ENCODE measurements at regions not wholly inside any gene's neighbourhood (a gene's known extent, or its start where the extent isn't known, plus 50 kb on each side); places are given as distances from the start of the nearest gene placed in this dataset.

- H3K9me3 ChIP-seq (replicated peaks; ENCODE audit: control insufficient read depth, insufficient read depth, low read length): no peaks in the 10 kb centered on the region; the same call in 2 of the 3 replicates
- BruUV-seq (replicated peaks): no TSS peak
- H3K79me2 ChIP-seq (ENCODE audit: control insufficient read depth, insufficient read depth, low read length): no peaks in the 10 kb centered on the region
- H3K27me3 ChIP-seq (replicated peaks in 1 of 2; ENCODE audit: control insufficient read depth in 2 of 2, insufficient read depth in 2 of 2, low read length in 1 of 2): no peaks in the 10 kb centered on the region
- no peaks in the 10 kb centered on the region for H4K20me1 ChIP-seq (ENCODE audit: control insufficient read depth, insufficient read depth)
- intact Hi-C loops (cut with micrococcal nuclease; ENCODE audit: unreplicated experiment): no loop called here
- RAD21 ChIA-PET (ENCODE audit: unreplicated experiment): no interaction called here
- H3K9ac ChIP-seq (ENCODE audit: control insufficient read depth, insufficient read depth, low read length): no peak overlapping the region
- no peak overlapping the region for H2AFZ ChIP-seq (ENCODE audit: control insufficient read depth, low read depth, low read length)
- WGBS (ENCODE audit: insufficient coverage, insufficient replicate concordance, low lambda C conversion rate, missing lambda C conversion rate): 0% methylated on average over 3 of the region's 3 CpGs
- TF ChIP-seq SMAD5 (IDR thresholded peaks at IDR 0.05; ENCODE audit: low read depth) (no peak), ZNF384 (IDR thresholded peaks at IDR 0.05; ENCODE audit: borderline replicate concordance, low read depth, low read length) (no peak), PBX3 (IDR thresholded peaks at IDR 0.05; ENCODE audit: insufficient replicate concordance, low read depth, low read length) (no peak), DPF2 (IDR thresholded peaks at IDR 0.05) (no peak), E2F4 (IDR thresholded peaks at IDR 0.05; ENCODE audit: low read depth, low read length) (no peak), TAF1 (IDR thresholded peaks at IDR 0.05; ENCODE audit: borderline replicate concordance, low read depth, low read length) (no peak), NFYB (IDR thresholded peaks at IDR 0.05; ENCODE audit: insufficient read depth, low read depth, low read length) (no peak), MEF2B (IDR thresholded peaks at IDR 0.05; ENCODE audit: partially characterized antibody, poor library complexity, severe bottlenecking) (no peak), ZNF207 (IDR thresholded peaks at IDR 0.05; ENCODE audit: borderline replicate concordance) (no peak), KDM1A (IDR thresholded peaks at IDR 0.05; ENCODE audit: borderline replicate concordance) (no peak), CHD2 (IDR thresholded peaks at IDR 0.05; ENCODE audit: borderline replicate concordance, low read depth, low read length) (no peak), NR2F1 (conservative IDR thresholded peaks at IDR 0.05) (no peak), ZNF622 (IDR thresholded peaks at IDR 0.05) (no peak), POU2F2 (IDR thresholded peaks at IDR 0.05; ENCODE audit: borderline replicate concordance, low read depth, low read length) (no peak), BCL11A (IDR thresholded peaks at IDR 0.05; ENCODE audit: low read depth, low read length) (no peak), HDAC2 (IDR thresholded peaks at IDR 0.05) (no peak)
- TF ChIP-seq, protein P1, sequence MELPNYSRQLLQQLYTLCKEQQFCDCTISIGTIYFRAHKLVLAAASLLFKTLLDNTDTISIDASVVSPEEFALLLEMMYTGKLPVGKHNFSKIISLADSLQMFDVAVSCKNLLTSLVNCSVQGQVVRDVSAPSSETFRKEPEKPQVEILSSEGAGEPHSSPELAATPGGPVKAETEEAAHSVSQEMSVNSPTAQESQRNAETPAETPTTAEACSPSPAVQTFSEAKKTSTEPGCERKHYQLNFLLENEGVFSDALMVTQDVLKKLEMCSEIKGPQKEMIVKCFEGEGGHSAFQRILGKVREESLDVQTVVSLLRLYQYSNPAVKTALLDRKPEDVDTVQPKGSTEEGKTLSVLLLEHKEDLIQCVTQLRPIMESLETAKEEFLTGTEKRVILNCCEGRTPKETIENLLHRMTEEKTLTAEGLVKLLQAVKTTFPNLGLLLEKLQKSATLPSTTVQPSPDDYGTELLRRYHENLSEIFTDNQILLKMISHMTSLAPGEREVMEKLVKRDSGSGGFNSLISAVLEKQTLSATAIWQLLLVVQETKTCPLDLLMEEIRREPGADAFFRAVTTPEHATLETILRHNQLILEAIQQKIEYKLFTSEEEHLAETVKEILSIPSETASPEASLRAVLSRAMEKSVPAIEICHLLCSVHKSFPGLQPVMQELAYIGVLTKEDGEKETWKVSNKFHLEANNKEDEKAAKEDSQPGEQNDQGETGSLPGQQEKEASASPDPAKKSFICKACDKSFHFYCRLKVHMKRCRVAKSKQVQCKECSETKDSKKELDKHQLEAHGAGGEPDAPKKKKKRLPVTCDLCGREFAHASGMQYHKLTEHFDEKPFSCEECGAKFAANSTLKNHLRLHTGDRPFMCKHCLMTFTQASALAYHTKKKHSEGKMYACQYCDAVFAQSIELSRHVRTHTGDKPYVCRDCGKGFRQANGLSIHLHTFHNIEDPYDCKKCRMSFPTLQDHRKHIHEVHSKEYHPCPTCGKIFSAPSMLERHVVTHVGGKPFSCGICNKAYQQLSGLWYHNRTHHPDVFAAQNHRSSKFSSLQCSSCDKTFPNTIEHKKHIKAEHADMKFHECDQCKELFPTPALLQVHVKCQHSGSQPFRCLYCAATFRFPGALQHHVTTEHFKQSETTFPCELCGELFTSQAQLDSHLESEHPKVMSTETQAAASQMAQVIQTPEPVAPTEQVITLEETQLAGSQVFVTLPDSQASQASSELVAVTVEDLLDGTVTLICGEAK (IDR thresholded peaks at IDR 0.05; ENCODE audit: borderline replicate concordance): no peak
- TF ChIP-seq, protein P2, sequence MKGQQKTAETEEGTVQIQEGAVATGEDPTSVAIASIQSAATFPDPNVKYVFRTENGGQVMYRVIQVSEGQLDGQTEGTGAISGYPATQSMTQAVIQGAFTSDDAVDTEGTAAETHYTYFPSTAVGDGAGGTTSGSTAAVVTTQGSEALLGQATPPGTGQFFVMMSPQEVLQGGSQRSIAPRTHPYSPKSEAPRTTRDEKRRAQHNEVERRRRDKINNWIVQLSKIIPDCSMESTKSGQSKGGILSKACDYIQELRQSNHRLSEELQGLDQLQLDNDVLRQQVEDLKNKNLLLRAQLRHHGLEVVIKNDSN (IDR thresholded peaks at IDR 0.05; ENCODE audit: borderline replicate concordance, extremely low read length, insufficient read depth, low read depth, low read length): no peak
- H3K4me3 ChIP-seq: no peak overlapping the region
- H3K27ac ChIP-seq (ENCODE audit: control insufficient read depth, insufficient read depth): no peak overlapping the region
- FAIRE-seq (no peak), DNase-seq (ENCODE audit: low read depth, low spot score) (no peak), ATAC-seq (no peak)
- CTCF ChIA-PET: no interaction called here
- no peak overlapping the region for H3K4me2 ChIP-seq (ENCODE audit: control insufficient read depth, insufficient read depth)
- in situ Hi-C loops (cut with MboI): no loop called here
- no peaks in the 10 kb centered on the region for H3K36me3 ChIP-seq (ENCODE audit: control insufficient read depth in 2 of 2, insufficient read depth in 2 of 2, low read length in 1 of 2)
- POLR2A ChIA-PET: no interaction called here
- H3K4me1 ChIP-seq (ENCODE audit: control insufficient read depth, insufficient read depth, low read length): no peaks in the 10 kb centered on the region
- SMC1A ChIA-PET (ENCODE audit: uncharacterized antibody, unreplicated experiment): no interaction called here
Observed at GRCh38 chr2:51629406-51629805, 597.5 kb upstream of the NRXN1 start.
